ENCODE measurements at regions not wholly inside any gene's neighbourhood (a gene's known extent, or its start where the extent isn't known, plus 50 kb on each side); places are given as distances from the start of the nearest gene placed in this dataset.

DNA sequence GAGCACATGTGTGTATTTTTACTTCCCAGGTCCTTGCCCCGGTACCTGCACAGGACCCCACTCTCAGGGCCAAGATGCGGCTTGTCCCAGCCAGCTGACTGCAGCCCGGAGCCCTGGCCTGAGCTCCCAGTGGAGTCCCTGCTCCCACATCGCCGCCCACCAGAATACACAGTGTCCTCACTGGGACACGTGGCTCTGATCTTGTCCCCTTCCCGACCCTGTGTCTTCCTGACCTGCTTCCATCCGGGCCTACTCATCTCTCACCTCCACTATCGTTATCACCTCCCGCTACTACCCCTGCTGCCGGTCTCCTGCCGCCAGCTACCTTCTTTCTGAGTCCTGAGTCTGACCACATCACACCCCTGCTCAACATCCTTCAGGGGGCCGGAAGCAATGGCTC lies 146.3 kb upstream of the CHST15 start:
- Histone ChIP-seq H3K4me3 (no peak overlapping the region), H3K36me3 (no peaks in the 10 kb centered on the region), H3K27me3 (no peaks in the 10 kb centered on the region), H3K9me3 (no peaks in the 10 kb centered on the region), H3K4me1 (peaks cover 0 to 4% (median 0%) of the 10 kb centered on the region in 4 donors), H3K27ac (replicated peaks in 1 of 4) (no peak overlapping the region)
- intact Hi-C loops (cut with DNase I): no loop called here
- TF ChIP-seq POLR2A (IDR thresholded peaks at IDR 0.05; ENCODE audit: low read depth) (no peak), CTCF (IDR thresholded peaks at IDR 0.05) (no peak), POLR2AphosphoS5 (IDR thresholded peaks at IDR 0.05) (no peak), EP300 (IDR thresholded peaks at IDR 0.05) (no peak)
- 83% methylated on average over 12 of the region's 13 CpGs for WGBS
- DNase-seq (ENCODE audit: extremely low spot score): no peak

- Histone ChIP-seq H3K4me1 (peaks cover 0 to 4% (median 0%) of the 10 kb centered on the region in 4 donors), H3K27ac (replicated peaks in 1 of 4) (no peak overlapping the region), H3K27me3 (no peaks in the 10 kb centered on the region), H3K36me3 (no peaks in the 10 kb centered on the region), H3K4me3 (no peak overlapping the region), H3K9me3 (no peaks in the 10 kb centered on the region)
- WGBS: 40% methylated on average over 2 of the region's 2 CpGs
- DNase-seq (ENCODE audit: extremely low spot score): no peak
- intact Hi-C loops (cut with DNase I): no loop called here
- no peak for TF ChIP-seq CTCF (IDR thresholded peaks at IDR 0.05)
- no peak for TF ChIP-seq POLR2AphosphoS5 (IDR thresholded peaks at IDR 0.05)
- TF ChIP-seq EP300 (IDR thresholded peaks at IDR 0.05): no peak
- TF ChIP-seq POLR2A (IDR thresholded peaks at IDR 0.05; ENCODE audit: low read depth): no peak
Measured at GRCh38 chr10:124239134-124239533, 145.7 kb upstream of the CHST15 start.

GRCh38 chr10:124238367-124238766 lies 145.0 kb upstream of the CHST15 start:
- peaks cover 0 to 6% (median 1%) of the 10 kb centered on the region in 4 donors for H3K4me1 ChIP-seq
- no peaks in the 10 kb centered on the region for H3K9me3 ChIP-seq
- H3K36me3 ChIP-seq: no peaks in the 10 kb centered on the region
- no peak overlapping the region for H3K4me3 ChIP-seq
- WGBS: 79% methylated on average over 8 of the region's 8 CpGs
- no peak for TF ChIP-seq CTCF (IDR thresholded peaks at IDR 0.05)
- no peak for TF ChIP-seq POLR2AphosphoS5 (IDR thresholded peaks at IDR 0.05)
- TF ChIP-seq POLR2A (IDR thresholded peaks at IDR 0.05; ENCODE audit: low read depth): no peak
- no peak for TF ChIP-seq EP300 (IDR thresholded peaks at IDR 0.05)
- no peak for DNase-seq (ENCODE audit: extremely low spot score)
- H3K27ac ChIP-seq (replicated peaks in 1 of 4): no peak overlapping the region
- intact Hi-C loops (cut with DNase I): no loop called here
- H3K27me3 ChIP-seq: no peaks in the 10 kb centered on the region

DNA sequence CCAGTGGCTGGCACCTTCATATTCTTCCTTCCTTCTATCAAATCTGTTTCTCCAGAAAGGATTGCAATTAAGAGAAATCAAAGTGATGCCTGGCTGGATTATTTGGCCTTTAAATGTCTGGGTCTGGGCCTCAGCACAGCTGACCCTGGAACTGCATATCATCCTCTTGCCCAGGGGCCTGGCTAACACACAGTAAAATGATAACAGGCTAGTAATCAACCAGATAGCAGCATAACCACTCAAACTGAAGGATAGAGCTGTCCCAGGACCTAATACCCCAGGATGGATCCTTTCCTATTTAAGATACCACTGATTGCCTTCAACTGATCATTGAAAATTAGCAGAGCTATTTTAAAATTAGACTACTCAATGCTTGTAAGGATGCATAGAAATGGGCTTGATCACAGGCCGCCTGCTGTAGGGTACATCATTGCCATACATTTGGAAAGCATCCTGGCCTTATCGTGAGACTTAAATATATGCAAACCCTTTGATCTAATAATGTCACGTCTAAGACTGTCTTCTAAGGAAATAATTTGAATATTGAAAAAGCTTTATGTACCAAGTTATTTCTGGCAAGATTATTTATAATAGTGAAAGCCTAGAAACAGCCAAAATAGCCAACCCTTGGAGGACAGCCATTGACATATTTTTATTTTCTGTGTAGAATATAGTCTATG lies 144.0 kb upstream of the CHST15 start:
- WGBS: 73% methylated on average over 3 of the region's 3 CpGs
- no peaks in the 10 kb centered on the region for H3K9me3 ChIP-seq
- H3K27me3 ChIP-seq: no peaks in the 10 kb centered on the region
- no peak overlapping the region for H3K4me3 ChIP-seq
- H3K4me1 ChIP-seq: peaks cover 0 to 15% (median 4%) of the 10 kb centered on the region in 4 donors
- no peak for TF ChIP-seq POLR2AphosphoS5 (IDR thresholded peaks at IDR 0.05)
- no peak for TF ChIP-seq CTCF (IDR thresholded peaks at IDR 0.05)
- TF ChIP-seq EP300 (IDR thresholded peaks at IDR 0.05): no peak
- TF ChIP-seq POLR2A (IDR thresholded peaks at IDR 0.05; ENCODE audit: low read depth): no peak
- DNase-seq (ENCODE audit: extremely low spot score): no peak
- intact Hi-C loops (cut with DNase I): no loop called here
- no peak overlapping the region for H3K27ac ChIP-seq (replicated peaks in 1 of 4)
- H3K36me3 ChIP-seq: no peaks in the 10 kb centered on the region

DNA sequence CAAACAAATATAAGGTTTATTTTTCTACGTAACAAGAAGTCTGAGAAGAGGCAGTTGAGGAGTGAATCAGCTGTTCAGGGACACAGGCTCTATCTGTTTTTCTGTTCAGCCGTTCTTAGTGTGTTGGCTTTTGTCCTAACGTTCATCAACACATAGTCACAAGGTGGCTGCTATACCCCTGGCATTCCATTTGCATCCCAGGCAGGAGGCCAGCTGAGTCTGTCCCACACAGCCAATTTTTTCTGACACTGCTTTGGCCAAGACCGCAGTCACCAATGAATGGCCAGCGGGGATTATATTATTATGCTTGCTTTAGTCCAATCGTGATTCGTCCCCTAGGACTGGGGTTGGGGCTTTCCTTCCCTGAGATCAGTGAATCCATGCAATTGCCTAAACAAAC lies 143.4 kb upstream of the CHST15 start:
- WGBS: 73% methylated on average over 7 of the region's 7 CpGs
- TF ChIP-seq POLR2A (IDR thresholded peaks at IDR 0.05; ENCODE audit: low read depth): no peak
- DNase-seq (ENCODE audit: extremely low spot score): no peak

More for the DNA sequence above, 143.4 kb upstream of the CHST15 start:
- Histone ChIP-seq H3K27ac (replicated peaks in 1 of 4) (peak overlapping the region in 1 of 4 donors; percentile 7), H3K4me3 (no peak overlapping the region), H3K9me3 (no peaks in the 10 kb centered on the region), H3K4me1 (peaks cover 0 to 15% (median 4%) of the 10 kb centered on the region in 4 donors), H3K36me3 (no peaks in the 10 kb centered on the region), H3K27me3 (no peaks in the 10 kb centered on the region)
- intact Hi-C loops (cut with DNase I): no loop called here

All from esophagus muscularis mucosa (tissue), 4 donors.